Tibial artery (tissue), 4 donors: ENCODE measurements at regions not wholly inside any gene's neighbourhood (a gene's known extent, or its start where the extent isn't known, plus 50 kb on each side); places are given as distances from the start of the nearest gene placed in this dataset.

Experiments
- DNase-seq, 2 donors: peaks; one replicate each; pipeline ENCODE4 v3.0.0-alpha.2; 2019
- H3K27ac ChIP-seq, 2 donors: fragments of 200-600 bp; sonication (generic) in 1 of 2; 1 replicate in 1 of 2; 2 replicates in 1 of 2; pipeline ENCODE4 v1.5.1; 2018 to 2019; ENCODE audit warnings: mild to moderate bottlenecking in 1 of 2
- H3K27me3 ChIP-seq, 2 donors: fragments of 200-600 bp; sonication (generic) in 1 of 2; one replicate each; pipeline versions ENCODE4 v1.5.1 to v1.6.0; 2016 to 2019
- H3K36me3 ChIP-seq, 3 donors: fragments of 200-600 bp; sonication (generic) in 2 of 3; one replicate each; pipeline ENCODE4 v1.5.1; 2016 to 2019; ENCODE audit warnings: mild to moderate bottlenecking in 2 of 3
- H3K4me1 ChIP-seq, 4 donors: fragments of 200-600 bp; sonication (generic) in 2 of 4; 1 replicate in 3 of 4; 2 replicates in 1 of 4; pipeline ENCODE4 v1.5.1; 2016 to 2019
- H3K4me3 ChIP-seq, 2 donors: fragments of 200-600 bp; sonication (generic) in 1 of 2; 1 replicate in 1 of 2; 2 replicates in 1 of 2; pipeline ENCODE4 v1.5.1; 2018 to 2019; ENCODE audit warnings: mild to moderate bottlenecking in 2 of 2
- H3K9me3 ChIP-seq, 3 donors: fragments of 200-600 bp; sonication (generic) in 1 of 3; one replicate each; pipeline ENCODE4 v1.5.1; 2016 to 2019
- CTCF ChIP-seq, 2 experiments: fragments of 200-600 bp in 1 of 2; fragments of 450-650 bp in 1 of 2; IDR thresholded peaks; one replicate each; pipeline ENCODE4 v1.5.1; 2017 to 2019; ENCODE audit warnings: antibody characterized with exemption in 2 of 2, mild to moderate bottlenecking in 1 of 2, moderate library complexity in 1 of 2
- intact Hi-C: fragments of 100-400 bp; cut with DNase I; formaldehyde crosslinking; loops from one replicate; pipeline ENCODE4 v1.15.0; 2023; ENCODE audit warnings: low total_unique reads

GRCh38 chr4:187109636-187110035 lies 386.0 kb upstream of the FAT1 start:
- intact Hi-C loops = no loop called here
- no peak for DNase-seq
- no peak overlapping the region for H3K27ac ChIP-seq
- H3K4me3 ChIP-seq = no peak overlapping the region
- no peaks in the 10 kb centered on the region for H3K9me3 ChIP-seq
- no peaks in the 10 kb centered on the region for H3K27me3 ChIP-seq
- no peak for TF ChIP-seq CTCF (IDR thresholded peaks at IDR 0.05)
- H3K4me1 ChIP-seq = no peaks in the 10 kb centered on the region
- no peaks in the 10 kb centered on the region for H3K36me3 ChIP-seq

- intact Hi-C loops = no loop called here
- Histone ChIP-seq H3K9me3 (no peaks in the 10 kb centered on the region), H3K27ac (no peak overlapping the region), H3K27me3 (no peaks in the 10 kb centered on the region), H3K4me3 (no peak overlapping the region), H3K36me3 (no peaks in the 10 kb centered on the region), H3K4me1 (no peaks in the 10 kb centered on the region)
- DNase-seq = no peak
- no peak for TF ChIP-seq CTCF (IDR thresholded peaks at IDR 0.05)
Observed at GRCh38 chr4:187118166-187118565, 394.5 kb upstream of the FAT1 start.

GRCh38 chr4:187118602-187119120 lies 395.0 kb upstream of the FAT1 start:
- H3K4me3 ChIP-seq = no peak overlapping the region
- H3K9me3 ChIP-seq = no peaks in the 10 kb centered on the region
- no peak for TF ChIP-seq CTCF (IDR thresholded peaks at IDR 0.05)
- H3K36me3 ChIP-seq = no peaks in the 10 kb centered on the region
- no peaks in the 10 kb centered on the region for H3K27me3 ChIP-seq
- H3K27ac ChIP-seq = no peak overlapping the region
- no peak for DNase-seq
- intact Hi-C loops = no loop called here
- H3K4me1 ChIP-seq = no peaks in the 10 kb centered on the region

GRCh38 chr4:187124331-187124730 lies 400.7 kb upstream of the FAT1 start:
- no peaks in the 10 kb centered on the region for H3K9me3 ChIP-seq
- H3K36me3 ChIP-seq = no peaks in the 10 kb centered on the region
- intact Hi-C loops = no loop called here
- no peak overlapping the region for H3K27ac ChIP-seq
- TF ChIP-seq CTCF (IDR thresholded peaks at IDR 0.05) = no peak
- H3K4me1 ChIP-seq = no peaks in the 10 kb centered on the region
- H3K27me3 ChIP-seq = no peaks in the 10 kb centered on the region
- H3K4me3 ChIP-seq = no peak overlapping the region
- DNase-seq = no peak

- Histone ChIP-seq H3K36me3 (no peaks in the 10 kb centered on the region), H3K4me1 (no peaks in the 10 kb centered on the region), H3K4me3 (no peak overlapping the region), H3K9me3 (no peaks in the 10 kb centered on the region), H3K27me3 (no peaks in the 10 kb centered on the region), H3K27ac (no peak overlapping the region)
- no peak for TF ChIP-seq CTCF (IDR thresholded peaks at IDR 0.05)
- DNase-seq = no peak
- intact Hi-C loops = no loop called here
Observed at GRCh38 chr4:187125062-187125461, 401.4 kb upstream of the FAT1 start.

GRCh38 chr4:187127456-187127855 lies 403.8 kb upstream of the FAT1 start:
- intact Hi-C loops = no loop called here
- no peak for TF ChIP-seq CTCF (IDR thresholded peaks at IDR 0.05)
- Histone ChIP-seq H3K9me3 (no peaks in the 10 kb centered on the region), H3K27me3 (no peaks in the 10 kb centered on the region), H3K4me1 (no peaks in the 10 kb centered on the region), H3K4me3 (no peak overlapping the region), H3K36me3 (no peaks in the 10 kb centered on the region), H3K27ac (no peak overlapping the region)
- DNase-seq = no peak
